ENCODE measurements at regions not wholly inside any gene's neighbourhood (a gene's known extent, or its start where the extent isn't known, plus 50 kb on each side); places are given as distances from the start of the nearest gene placed in this dataset.
A peak's percentile ranks its signal among the peaks of the same experiment; 100 is the strongest.
"Not testable (repeated sequence)": the region's sequence is repeated elsewhere in the genome, so short reads cannot be mapped to it uniquely, and the experiment has no call there.

GRCh38 chr6:56798163-56798562, 155.5 kb upstream of the DST start:
- peak; percentile 64 for DNase-seq

- peak; percentile 51 for DNase-seq
Observed at GRCh38 chr6:56796196-56796532, 153.5 kb upstream of the DST start.

GRCh38 chr6:56795466-56796195, 152.9 kb upstream of the DST start:
- DNase-seq = peak; percentile 62

GRCh38 chr6:56794421-56794820, 151.7 kb upstream of the DST start:
- DNase-seq = no peak

- no peak for DNase-seq
Observed at GRCh38 chr6:56793938-56794337, 151.2 kb upstream of the DST start.

- no peak for DNase-seq
Observed at GRCh38 chr6:56790414-56790813, 147.7 kb upstream of the DST start.

- no peak for DNase-seq
Observed at GRCh38 chr6:56789879-56790278, 147.2 kb upstream of the DST start.

- DNase-seq = no peak
Observed at GRCh38 chr6:56789342-56789741, 146.7 kb upstream of the DST start.

- peak; percentile 69 for DNase-seq
Observed at GRCh38 chr6:56787209-56787608, 144.5 kb upstream of the DST start.

GRCh38 chr6:56786256-56786655, 143.6 kb upstream of the DST start:
- no peak for DNase-seq

- not testable (repeated sequence) for DNase-seq
Observed at GRCh38 chr6:56785536-56785935, 142.8 kb upstream of the DST start.

GRCh38 chr6:56780109-56780508, 137.4 kb upstream of the DST start:
- not testable (repeated sequence) for DNase-seq

- not testable (repeated sequence) for DNase-seq
Observed at GRCh38 chr6:56778503-56778902, 135.8 kb upstream of the DST start.

- DNase-seq = no peak
Observed at GRCh38 chr6:56775498-56776166, 132.9 kb upstream of the DST start.

GRCh38 chr6:56772737-56773184, 130.1 kb upstream of the DST start:
- peak; percentile 87 for DNase-seq

GRCh38 chr6:56771929-56772607, 129.4 kb upstream of the DST start:
- DNase-seq = no peak

GRCh38 chr6:56771189-56771588, 128.5 kb upstream of the DST start:
- DNase-seq = no peak

GRCh38 chr6:56770011-56770520, 127.4 kb upstream of the DST start:
- no peak for DNase-seq

- no peak for DNase-seq
Observed at GRCh38 chr6:56767892-56768531, 125.3 kb upstream of the DST start.

- no peak for DNase-seq
Observed at GRCh38 chr6:56767435-56767834, 124.7 kb upstream of the DST start.

GRCh38 chr6:56766806-56767178, 124.1 kb upstream of the DST start:
- DNase-seq = peak; percentile 84

- DNase-seq = no peak
Observed at GRCh38 chr6:56766139-56766805, 123.6 kb upstream of the DST start.

GRCh38 chr6:56765494-56765893, 122.8 kb upstream of the DST start:
- peak; percentile 86 for DNase-seq
